AG10803 (cell line): ENCODE measurements at regions not wholly inside any gene's neighbourhood (a gene's known extent, or its start where the extent isn't known, plus 50 kb on each side); places are given as distances from the start of the nearest gene placed in this dataset.

Source experiments
- DNase-seq: peaks from one replicate; pipeline ENCODE4 v3.0.0; 2010; ENCODE audit warnings: low read depth
- H3K4me3 ChIP-seq: 2 replicates; pipeline ENCODE4 v1.5.1; 2011; ENCODE audit warnings: mild to moderate bottlenecking, low read length, control low read depth
- CTCF ChIP-seq: conservative IDR thresholded peaks from 2 replicates; pipeline ENCODE4 v1.5.1; 2011; ENCODE audit warnings: mild to moderate bottlenecking, low read length, control low read depth, inconsistent platforms

DNA sequence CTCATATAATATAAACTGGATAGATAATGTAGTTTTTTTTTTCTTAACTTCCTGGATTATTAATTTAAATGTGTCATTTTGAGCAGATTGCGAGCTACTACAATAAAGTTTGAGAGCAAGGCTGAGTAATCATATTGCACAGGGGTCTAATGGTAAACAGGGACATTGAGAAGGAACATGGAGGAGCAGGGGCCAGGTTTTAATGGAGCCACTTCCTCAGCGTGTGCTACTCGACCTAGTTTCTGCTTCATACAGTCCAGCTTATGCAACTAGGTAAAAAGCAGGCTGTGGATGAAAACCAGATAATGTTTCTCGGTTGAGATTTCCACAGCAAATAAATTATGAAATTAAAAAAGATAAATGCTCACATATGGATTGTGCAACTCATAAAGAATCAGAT lies 1915.7 kb upstream of the CELF4 start:
- H3K4me3 ChIP-seq = no peak overlapping the region
- TF ChIP-seq CTCF = no peak
- DNase-seq = no peak

GRCh38 chr18:39480494-39481195 lies 1915.0 kb upstream of the CELF4 start:
- DNase-seq = no peak
- H3K4me3 ChIP-seq = no peak overlapping the region
- TF ChIP-seq CTCF = no peak

DNA sequence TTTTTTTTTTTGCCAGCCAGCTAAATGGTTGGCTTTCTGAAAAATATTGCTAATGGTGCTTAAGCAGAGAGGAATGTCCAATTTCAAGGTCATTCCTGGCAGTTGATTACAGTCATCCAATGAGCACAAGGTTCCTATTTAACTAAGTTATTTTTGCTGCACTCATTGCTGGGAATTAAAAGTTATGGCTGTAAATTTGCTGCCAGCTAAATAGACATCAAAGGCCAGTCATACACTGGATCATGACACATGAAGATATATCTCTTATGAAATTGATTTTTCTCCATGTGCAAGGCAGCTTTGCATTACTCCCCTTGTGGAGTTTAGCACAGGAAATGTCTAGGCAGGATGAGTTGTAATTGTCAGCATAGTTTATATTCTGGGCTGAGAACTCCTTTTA lies 1898.4 kb upstream of the CELF4 start:
- no peak for TF ChIP-seq CTCF
- peak; percentile 60 for DNase-seq
- no peak overlapping the region for H3K4me3 ChIP-seq

DNA sequence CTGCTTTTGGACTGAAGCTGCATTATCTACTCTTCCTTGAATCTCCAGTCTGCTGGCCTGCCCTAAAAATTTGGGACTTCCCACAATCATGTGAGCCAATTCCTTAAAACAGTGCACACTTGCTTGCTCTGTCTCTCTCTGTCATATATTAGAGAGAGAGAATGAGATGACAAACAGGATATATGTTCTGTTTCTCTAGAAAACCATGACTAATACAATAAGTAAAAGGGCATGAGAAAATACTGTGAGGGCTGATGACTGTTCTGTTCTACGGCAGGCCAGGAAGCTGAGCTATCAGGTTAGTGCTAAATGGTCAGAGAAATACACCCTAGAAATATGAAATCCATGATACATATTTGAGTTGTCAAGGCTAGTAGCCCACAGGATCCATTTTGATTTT lies 1896.8 kb upstream of the CELF4 start:
- no peak overlapping the region for H3K4me3 ChIP-seq
- peak; percentile 37 for DNase-seq
- TF ChIP-seq CTCF = no peak

DNA sequence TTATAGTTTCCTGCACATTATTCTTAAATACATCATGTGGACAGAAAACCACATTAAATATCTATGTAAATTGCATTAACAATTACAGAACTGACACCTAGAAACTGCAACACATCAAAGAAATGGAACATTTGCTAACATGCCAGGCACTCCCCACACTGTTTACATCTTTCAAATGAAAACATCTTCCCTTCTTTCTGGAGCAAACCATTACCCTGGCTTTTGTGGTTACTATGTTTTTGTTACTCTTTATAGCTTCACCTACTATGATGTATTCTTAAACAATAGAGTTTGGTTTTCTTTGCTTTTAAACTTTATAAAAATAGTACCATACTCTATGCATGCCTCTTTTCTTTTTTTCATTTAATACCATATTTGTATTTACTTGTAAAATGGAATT lies 1894.5 kb upstream of the CELF4 start:
- H3K4me3 ChIP-seq = no peak overlapping the region
- no peak for TF ChIP-seq CTCF
- DNase-seq = no peak

DNA sequence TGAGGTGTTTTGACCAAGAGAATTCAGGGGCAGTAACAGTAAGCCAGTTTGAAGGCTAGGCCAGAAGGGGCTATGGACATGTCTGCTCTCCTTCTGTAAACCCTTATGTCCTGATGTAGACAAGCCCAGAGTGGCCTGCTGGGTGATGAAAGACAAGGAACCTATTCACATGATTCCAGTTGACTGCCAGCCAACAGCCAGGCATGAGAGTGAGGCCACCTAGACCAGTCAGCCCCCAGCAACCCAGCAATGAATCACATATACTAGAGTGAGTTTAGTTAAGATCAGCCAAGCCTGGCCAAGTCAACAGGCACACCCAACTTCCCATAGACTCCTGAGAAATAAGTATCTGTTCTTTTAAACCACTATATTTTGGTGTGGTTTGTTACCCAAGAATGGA lies 1889.7 kb upstream of the CELF4 start:
- no peak overlapping the region for H3K4me3 ChIP-seq
- DNase-seq = peak; percentile 40
- no peak for TF ChIP-seq CTCF

DNA sequence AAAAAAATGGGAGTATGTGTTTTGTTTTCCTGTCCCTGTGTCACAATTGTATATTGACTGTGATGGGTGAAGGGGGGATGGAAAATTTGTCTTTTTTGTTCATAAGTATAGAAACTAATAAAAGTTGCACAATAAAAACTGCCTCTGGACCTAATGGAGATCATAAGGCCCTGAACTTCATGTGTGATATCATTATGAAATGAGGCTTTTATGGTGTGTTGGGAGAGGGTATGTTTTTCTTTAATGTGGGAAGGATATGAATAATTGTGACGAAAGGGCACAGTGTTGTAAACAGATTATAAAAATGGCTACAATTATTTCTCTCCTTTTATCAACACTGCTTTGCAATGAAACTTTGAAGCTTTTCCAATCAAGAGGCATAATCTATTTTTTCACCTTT lies 1889.3 kb upstream of the CELF4 start:
- DNase-seq = no peak
- TF ChIP-seq CTCF = no peak
- H3K4me3 ChIP-seq = no peak overlapping the region
